Peyer's patch (tissue), 4 donors: ENCODE measurements at regions not wholly inside any gene's neighbourhood (a gene's known extent, or its start where the extent isn't known, plus 50 kb on each side); places are given as distances from the start of the nearest gene placed in this dataset.

Source experiments
- POLR2A ChIP-seq, 2 donors: fragments of 450-650 bp; IDR thresholded peaks; one replicate each; pipeline ENCODE4 v1.5.1; 2017; ENCODE audit warnings: antibody characterized with exemption in 2 of 2, mild to moderate bottlenecking in 2 of 2, moderate library complexity in 2 of 2
- TF ChIP-seq, protein P1 (sequence below), 6 experiments: fragments of 450-650 bp in 4 of 6; fragments of 200-600 bp in 2 of 6; sonication (generic) in 1 of 6; IDR thresholded peaks; one replicate each; pipeline ENCODE4 v1.5.1; 2017 to 2019; ENCODE audit warnings: antibody characterized with exemption in 6 of 6, mild to moderate bottlenecking in 3 of 6, moderate library complexity in 1 of 6

DNA sequence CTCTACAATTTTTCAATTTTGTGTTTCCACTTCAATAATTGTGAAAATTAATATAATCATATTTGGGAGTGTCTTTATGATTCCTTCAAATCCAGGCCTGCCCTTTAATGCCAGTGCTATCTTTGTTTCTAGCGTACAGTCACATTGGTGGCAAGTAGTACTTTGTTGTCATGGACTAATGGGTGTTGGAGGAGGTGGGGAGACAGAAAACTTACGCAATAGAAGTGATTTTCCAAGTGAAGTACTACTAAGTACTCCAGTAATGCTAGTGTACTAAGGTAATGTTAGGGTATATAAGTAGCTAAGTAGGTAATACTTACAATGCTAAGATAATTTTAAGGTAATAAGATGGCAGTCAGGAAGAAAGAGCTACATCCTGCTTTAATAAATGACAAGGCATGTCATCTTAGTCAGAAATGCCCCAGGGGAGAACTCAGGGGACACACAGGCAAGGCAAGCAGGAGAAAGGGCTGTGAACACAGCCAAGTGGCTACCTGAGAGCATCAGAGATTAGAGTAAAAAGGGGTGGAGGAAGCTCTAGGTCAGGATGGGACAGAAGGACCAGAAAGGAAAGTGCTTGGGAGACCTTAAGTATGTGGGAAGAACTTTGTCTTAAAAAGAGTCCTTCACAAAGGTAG is 217.2 kb upstream of the PRDM1 start:
- TF ChIP-seq POLR2A (IDR thresholded peaks at IDR 0.05), result no peak
- TF ChIP-seq, protein P1, sequence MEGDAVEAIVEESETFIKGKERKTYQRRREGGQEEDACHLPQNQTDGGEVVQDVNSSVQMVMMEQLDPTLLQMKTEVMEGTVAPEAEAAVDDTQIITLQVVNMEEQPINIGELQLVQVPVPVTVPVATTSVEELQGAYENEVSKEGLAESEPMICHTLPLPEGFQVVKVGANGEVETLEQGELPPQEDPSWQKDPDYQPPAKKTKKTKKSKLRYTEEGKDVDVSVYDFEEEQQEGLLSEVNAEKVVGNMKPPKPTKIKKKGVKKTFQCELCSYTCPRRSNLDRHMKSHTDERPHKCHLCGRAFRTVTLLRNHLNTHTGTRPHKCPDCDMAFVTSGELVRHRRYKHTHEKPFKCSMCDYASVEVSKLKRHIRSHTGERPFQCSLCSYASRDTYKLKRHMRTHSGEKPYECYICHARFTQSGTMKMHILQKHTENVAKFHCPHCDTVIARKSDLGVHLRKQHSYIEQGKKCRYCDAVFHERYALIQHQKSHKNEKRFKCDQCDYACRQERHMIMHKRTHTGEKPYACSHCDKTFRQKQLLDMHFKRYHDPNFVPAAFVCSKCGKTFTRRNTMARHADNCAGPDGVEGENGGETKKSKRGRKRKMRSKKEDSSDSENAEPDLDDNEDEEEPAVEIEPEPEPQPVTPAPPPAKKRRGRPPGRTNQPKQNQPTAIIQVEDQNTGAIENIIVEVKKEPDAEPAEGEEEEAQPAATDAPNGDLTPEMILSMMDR (IDR thresholded peaks at IDR 0.05), result no peak
